ENCODE measurements at regions not wholly inside any gene's neighbourhood (a gene's known extent, or its start where the extent isn't known, plus 50 kb on each side); places are given as distances from the start of the nearest gene placed in this dataset.

DNA sequence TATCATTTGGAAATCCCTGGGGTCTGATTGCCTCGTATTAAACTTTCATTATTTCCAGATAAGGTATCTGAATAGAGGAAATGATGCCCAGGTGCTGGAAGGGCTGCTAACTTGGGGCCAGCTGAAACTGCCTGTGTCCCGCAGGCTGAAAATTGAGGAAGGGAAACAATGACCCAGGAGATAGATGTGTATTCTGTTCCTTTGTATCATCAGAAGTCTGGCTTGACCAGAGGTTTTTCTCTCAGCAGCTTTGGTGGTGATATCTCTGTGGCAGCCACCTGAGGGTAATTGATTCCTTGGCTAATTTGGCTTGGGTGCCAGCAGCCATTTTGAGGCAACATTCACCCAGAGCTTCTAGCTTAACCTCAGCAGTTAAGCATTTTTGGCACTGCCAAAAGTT is 90.0 kb upstream of the STT3B start:
- TF ChIP-seq GATA2 (IDR thresholded peaks at IDR 0.05; ENCODE audit: low read depth, low read length) (0 out of 2 replicates have a peak, but pooled peaks have one; percentile 1), GATA3 (IDR thresholded peaks at IDR 0.05; ENCODE audit: low read depth, low read length) (no peak)

Measured in SH-SY5Y (cell line).